ENCODE measurements at regions not wholly inside any gene's neighbourhood (a gene's known extent, or its start where the extent isn't known, plus 50 kb on each side); places are given as distances from the start of the nearest gene placed in this dataset.
A peak's percentile ranks its signal among the peaks of the same experiment; 100 is the strongest.

DNA sequence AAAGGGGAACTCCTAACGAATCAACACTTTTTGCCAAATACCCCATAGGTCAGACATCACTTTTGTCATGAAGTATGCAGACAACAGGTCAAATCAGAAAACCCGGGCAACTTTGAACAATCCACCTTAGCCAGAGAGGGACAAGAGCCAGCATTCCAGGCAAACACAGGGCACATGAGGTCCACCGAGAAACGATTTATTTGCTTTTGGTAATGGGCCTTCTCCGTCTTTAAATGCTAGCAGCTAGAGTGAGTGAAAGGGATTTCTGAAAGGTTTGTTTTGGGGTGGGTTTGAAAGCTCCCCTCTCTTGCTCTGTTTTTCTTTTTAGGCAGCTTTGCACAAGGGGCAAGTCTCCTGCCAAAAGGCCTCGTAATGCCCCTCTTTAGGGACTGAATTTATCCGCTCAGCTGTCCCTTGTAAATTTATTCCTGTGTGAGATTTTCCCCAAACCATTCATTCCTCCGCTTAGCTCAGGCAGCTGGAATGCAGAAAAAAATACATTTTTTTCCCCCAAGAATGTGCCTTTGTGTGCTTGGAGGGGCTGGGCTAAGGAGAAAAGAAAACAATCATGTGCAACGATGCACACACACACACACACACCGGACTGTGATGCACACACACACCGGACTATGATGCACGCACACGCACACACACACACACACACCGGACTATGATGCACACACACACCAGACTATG is 196.9 kb downstream of the SNX19 start:
- DNase-seq: no peak

DNA sequence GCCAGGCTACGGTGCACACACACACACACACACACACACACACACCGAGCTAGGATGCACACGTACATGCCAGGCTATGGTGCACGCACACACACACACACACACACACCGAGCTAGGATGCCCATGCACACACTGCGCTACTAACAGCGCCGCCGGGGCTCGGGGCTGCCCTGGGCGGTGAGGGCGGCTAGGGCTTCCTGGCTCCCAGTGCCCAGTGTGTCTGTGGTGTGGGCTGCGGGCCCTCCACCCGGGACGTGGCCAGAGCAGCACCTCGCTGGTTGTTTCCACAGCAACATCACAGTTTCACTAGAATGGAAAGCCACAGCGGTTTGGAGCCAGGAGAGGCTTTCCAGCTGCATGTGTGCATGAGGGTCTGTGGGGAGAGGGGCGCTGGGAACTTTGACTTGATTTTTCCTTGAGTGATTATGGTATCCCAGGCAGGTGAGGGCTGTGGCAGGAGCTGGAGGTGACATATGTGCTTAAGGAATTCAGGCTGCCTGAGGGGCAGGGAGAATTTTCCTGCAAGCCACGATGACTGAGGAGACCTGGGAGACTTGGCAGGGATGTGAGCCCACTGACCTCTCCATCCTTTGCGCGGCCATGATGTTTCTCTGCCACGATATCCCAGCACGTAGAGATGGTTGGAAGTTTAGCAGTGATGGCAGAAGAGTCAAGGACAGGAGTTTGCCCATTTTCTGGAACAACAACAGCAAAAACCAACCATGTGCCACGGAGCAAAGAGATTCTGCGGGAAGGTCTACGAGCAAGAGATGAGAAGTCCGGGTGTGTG is 195.9 kb downstream of the SNX19 start:
- no peak for DNase-seq

DNA sequence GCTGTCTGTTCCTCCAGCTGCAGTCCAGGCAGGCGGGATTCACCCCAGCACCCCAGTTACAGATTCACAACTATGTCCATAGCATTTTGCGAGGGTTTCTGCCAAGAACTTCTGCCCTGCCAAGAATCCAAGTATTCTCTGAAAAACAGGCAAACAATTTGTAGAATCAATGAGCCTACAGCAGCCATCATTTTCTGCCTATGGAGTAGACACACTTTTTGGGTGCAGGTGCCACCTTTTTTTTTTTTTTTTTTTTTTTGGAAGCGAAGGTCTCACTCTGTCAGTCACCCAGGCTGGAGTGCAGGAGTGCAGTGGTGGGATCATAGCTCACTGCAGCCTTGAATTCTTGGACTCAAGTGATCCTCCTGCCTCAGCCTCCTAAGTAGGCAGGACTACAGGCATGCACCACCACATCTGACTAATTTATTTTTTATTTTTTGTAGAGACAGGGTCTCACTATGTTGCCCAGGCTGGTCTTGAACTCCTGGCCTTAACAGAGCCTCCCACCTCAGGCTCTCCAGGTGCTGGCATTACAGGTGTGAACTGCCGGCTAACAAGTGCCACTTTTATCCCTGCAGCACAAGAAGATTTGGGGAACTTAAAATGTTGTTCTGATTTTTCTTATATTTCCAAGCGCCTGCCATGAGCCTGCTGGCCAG is 195.1 kb downstream of the SNX19 start:
- no peak for DNase-seq

DNA sequence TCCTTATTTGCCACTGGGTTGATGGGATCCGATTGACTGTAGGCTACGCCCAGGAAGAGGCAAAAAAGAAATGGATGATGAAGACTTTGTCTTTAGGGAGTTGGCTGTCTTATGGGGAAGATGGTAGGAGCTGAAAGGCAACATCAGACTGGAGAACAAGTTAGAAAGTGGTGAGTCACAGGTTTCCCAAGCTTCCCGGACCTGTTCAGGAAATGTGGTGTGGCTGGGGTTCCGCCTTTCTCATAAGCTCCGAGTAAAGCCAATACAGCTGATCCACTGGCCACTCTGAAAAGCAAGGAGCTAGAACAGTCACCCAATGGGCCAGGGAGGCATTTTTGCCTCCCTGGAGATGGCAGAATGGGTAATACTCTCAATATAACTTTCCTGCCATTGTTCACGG is 194.5 kb downstream of the SNX19 start:
- DNase-seq: no peak

DNA sequence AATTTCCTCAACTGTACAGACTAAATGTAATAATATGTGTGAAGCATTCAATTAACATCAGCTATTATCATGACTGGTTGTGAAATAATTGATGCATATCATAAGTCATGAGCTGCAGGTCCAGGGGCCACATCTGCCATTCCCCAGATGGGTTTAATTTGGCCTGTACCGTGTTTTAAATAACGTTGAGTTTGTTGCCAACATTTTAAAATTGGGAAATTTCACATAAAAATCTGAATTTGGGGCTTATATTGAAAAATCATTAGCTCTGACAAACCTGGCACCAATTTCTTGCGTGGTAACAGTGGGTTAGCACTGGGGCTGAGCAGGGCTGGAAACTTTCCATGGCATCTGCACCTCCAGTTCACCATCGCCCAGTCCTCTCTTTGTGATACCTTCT is 193.9 kb downstream of the SNX19 start:
- DNase-seq: no peak

DNA sequence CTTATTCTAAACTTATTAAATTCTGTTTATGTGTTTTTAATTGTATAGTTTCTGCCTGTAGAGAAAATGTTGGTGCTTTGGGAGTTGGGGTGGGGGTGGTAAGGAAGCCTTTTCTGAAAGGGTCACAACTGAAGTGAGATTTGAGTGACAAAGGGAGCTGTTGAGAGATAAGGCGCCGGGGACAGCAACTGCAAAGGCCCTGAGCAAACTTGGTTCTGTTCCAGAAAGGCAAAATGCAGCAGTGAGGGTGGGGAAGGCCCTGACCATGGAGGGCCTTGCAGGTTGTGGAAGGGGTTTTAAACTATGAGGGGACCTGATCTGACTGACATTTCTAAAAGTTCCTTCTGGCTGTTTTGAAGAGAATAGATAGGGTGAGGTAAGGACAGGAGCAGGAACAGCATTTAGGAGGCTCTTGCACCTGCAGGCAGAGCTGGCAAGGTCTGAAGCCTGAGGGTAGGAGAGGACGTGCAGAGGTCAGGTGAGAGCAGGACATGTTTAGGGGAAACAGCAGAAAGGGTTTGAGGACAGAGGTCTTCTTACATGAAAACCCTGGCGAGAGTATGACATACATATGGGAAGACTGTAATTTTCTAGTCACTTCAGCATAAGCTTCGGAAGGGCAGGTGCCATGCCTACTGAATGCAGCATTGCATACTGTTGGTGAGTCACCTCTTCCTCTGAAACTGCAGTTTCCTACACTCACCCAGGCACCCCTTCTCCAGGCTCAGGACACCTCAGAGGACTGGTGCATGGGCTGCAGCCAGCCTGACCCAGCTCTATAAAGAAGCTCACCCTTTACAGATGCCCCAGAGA is 190.7 kb downstream of the SNX19 start:
- no peak for DNase-seq

DNA sequence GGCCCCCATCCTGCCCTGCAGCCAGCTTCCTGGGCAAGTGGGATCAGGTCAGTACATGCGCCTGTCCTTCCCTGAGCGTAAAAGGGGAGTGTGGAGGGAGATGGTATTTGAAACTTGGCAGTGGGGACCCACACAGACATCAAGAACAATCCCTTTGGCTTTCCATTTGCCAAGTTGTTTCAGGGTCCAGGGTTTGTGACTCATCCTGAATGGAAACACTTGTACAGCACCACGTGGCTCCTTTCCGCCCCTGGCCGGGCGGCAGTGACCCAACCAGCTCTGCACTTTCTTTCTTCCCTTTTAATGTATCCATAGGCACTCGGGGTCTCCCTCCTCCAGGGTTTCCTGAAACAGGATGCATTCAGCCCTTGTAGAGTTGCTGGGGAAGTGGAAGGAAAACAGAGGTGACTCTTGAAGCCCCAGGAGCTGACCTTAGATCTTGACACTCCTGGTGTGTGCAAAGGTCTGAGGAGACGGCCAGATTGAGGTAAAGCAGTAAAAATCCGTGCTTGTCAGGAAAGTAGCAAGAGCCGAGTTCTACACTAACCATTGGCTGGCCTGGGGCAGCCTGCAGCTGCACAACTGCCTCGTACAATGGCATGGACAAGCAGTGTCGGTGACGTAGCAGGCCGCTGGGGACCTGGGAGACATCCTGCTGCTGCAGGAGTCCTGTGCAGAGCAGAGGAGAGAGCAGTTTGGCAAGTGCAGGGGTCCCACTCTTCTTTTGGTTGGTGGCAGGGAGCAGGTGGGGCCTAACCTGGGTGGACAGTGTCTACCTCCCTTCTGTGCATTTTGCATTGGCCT is 189.8 kb downstream of the SNX19 start:
- no peak for DNase-seq

DNA sequence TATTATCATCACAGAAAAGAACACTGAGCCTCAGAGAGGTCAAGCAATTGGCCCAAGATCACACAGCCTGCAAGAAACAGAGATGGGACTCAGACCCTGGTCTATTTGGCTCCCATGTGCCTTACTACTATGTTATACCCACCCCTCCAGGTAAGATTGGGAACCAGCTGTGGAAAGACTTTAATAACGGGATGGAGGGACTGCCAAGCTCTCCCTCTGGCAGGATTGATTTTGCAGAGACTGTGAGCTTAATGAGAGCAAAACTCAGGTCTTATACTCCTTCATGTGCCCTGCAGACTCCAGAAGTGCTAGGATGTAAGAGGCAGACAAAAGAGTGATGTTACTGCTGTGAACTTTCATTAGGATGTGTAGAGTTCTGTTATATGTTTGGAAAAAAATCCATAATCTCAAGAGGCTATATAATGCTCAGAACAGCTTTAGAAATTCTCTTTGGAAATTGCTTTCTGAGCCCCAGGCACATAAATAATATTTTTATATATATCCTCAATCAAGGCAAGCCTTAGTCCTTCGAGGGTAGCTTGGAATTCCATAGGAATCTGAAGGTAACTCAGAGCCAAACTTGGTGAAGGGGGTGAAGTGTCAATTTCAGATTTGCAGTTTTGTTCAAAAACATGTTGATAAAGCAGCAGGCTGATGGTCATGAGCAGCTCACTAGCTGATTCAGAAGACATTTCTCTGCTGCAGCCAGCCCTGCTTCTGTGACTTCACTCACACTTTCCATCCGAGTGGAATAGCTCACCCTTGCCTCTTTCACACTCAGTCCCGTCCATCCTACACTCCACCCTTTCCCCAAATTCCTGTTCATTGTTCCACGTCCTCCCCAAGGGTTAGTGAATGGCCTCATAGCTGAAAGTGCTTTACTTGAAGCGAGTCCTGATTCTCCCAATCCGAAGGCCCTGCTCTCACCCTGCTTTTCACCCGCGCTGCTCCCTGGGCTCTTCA is 188.8 kb downstream of the SNX19 start:
- DNase-seq: no peak

DNA sequence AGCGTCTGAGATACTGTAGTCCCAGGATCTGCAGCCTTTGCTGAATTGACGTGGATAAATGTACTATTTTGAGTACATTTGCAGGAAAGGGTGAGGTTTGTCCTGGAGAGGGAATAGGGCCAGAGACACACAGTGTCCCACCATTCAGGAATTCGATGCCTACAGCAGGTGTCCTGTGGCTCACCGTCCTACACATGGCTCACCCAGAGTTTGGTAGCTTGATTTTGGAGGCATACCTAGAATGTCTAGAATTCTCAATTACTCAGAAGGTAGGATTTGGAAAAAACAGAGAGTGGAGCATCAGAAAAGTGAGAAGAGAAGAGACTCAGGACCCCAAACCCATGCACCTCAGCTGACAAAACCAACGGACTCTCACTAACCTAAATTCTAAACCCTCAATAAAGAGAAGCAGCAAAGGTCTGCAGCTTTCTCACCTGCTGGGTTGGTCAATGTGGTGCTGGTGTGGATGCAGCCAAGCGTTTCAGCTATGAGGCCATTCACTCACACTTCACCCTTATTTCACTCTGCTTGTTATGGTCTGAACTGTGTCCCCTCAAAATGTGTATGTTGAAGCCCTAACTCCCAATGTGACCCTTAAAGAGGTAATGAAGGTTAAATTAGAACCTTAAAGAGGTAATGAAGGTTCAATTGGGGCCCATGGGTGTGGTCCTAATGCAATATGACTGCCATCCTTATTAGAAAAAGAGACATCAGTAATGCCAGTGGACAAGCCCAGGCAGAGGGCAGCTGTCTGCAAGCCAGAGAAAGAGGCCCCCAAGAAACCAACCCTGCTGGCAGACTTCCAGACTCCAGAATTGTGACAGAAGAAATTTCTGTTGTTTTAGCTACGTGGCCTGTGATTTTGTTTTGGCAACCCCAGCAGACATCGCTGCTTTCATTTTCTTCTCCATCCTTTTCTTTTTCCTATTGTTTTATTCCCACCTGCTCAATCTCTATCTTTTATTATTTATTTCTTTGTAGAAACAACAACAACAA is 187.8 kb downstream of the SNX19 start:
- no peak for DNase-seq

DNA sequence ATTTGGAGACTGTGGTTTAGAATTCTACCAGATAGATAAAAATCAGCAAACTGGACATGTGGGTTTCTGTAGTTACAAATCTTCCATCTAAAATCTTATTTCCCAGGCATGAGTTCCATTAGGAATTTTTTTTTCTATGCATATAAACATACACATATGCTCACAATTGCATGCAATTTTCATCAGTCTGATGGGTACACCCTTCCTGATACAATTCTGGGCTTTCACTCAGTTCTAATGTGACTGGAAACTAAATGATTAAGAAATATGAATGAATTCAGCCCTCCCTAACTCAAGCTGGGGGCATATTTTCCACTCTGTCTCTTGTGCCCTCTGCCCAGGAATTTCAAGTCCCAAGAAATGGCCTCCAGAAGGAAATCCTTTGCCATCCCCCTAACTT is 187.1 kb downstream of the SNX19 start:
- no peak for DNase-seq

DNA sequence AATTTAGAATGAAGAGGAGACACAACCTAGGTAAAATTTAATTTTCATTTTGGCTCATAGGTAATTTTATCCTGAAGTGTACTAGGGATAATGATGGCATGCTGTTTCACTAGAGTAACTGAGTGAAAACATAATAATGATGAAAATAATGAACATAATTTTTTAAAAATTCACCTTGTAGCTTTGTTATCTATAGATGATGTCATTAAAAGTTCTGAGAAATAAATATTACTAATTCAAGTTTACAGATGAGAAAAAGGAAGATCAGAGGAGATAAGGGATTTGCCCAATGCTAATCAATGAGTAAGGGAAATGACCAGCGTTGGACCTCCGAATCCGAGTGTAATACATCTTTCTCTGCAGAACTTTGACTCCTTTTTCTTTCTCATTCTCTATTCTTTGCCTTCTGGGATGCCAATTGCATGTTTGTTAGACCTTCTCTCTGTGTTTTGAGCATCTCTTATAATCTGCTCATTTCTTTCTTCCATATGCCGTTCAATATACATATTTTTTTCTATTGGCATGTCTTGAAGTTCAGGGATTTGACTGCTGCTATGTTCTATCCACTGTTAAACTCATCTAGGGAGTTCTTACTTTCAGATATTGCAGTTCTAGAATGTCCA is 186.5 kb downstream of the SNX19 start:
- no peak for DNase-seq

DNA sequence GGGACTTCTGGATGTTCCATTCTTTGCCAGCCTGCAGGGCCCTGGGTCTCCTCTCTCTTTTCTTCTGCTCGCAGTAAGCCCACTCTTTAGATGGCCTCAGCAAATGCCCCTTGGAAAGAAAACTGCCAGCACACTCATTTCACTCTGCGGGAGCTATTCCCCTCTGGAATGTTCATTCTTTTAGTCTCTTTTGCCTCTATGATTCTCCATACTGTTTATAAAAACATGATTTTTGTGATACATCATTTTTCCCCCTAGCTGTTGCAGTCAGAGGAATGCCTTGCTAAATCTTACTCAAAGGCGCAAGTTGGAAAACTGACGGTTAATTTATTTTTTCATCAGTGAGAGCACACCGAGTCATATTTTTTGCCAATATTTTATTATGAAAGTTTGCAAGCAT is 184.9 kb downstream of the SNX19 start:
- no peak for DNase-seq

DNA sequence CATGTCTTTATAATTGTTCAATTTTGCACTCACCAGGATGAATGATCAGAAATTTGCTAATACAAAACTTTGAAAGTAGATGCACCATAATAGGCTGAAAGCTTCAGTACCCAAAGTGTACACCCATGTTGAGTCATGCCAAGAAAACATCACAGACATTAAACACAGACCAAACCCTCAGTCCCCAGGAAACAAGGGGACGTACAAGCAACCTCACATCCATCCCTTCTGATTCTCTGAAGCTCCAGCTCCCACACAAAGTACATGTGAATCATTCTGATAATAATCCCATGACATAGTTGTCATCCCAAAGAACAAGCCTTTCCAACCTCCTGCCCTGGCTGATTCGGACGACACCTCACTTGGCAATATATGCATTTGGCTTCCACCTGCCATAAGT is 183.8 kb downstream of the SNX19 start:
- no peak for DNase-seq

DNA sequence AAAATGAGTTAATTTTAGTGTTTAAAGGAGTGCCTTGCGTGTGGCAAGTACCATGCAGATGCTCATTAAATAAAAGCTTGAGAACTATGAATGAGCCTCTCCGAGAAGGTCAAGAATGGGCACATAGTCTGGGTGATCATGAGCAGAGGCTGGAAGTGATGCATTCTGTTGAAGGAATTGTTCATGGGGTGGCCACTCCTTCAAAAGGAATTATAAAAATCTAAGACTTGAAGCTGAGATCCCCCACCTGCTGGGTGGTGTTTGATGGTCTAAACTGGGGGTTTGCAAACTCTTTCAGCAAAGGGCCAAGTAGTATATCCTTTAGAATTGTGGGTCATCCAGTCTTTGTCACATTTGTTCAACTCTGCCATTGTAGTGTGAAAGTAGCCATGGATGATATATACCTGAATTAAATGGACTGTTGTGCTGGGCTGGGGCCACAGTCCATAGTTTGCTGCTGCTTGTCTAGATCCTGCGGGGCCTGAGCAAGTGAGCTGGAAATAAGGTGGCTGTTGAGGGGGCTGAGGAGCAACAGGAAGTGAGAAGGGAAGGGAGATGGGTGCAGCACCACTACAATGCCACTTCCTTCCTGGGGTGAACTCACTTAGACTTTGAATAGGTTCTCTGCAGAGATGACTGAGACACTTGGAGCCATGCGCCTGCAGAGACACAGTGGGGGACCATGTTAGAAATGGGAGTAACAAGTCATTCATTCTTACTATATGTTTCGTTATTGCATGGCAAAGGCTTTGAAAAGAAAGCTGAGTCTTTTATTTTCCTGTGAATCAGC is 179.0 kb downstream of the SNX19 start:
- no peak for DNase-seq

DNA sequence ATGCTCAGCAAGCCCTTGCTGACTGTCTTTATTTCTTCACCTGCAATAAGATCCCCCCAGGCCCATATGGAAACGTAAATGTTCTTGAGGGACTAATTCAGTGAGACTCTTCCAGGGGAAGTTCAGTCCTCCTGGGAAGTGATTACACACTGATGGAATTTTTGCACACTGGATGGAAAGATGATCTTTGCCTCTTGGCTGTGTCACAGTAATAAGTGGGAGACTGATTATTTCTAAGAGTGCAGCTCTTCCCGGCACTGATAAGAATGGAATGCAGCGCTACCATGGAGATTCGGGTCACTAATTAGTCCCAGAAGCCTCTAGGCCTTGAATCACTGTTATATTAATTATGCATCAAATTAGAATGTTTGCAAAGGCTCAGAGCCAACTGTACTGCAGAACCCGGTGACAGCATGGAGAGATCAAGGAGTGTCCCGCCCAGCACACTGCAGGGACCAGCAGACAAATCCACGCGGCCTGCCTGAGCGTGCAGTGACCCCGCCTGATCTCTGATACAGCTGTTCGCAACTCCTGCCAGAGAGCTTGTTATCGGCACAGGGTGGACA is 178.3 kb downstream of the SNX19 start:
- DNase-seq: peak; percentile 76

DNA sequence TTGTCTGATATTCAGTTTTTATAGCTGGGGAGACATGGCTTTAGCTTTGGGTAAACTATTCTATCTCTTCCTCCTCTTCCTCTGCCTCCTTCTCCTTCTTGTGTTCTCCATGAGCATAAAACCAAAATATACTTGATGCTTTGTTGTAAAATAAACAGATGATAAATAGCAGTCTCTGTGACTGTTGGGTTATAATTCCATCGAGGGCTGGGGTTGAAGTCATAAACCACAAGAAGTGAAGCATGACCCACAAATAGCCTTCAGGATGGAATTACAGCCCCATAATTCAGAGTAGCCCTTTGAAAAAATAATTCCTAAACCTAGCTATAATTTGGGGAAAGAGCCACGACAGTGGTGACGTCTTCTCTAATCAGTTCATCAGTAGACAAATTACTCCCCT is 177.7 kb downstream of the SNX19 start:
- DNase-seq: no peak

DNA sequence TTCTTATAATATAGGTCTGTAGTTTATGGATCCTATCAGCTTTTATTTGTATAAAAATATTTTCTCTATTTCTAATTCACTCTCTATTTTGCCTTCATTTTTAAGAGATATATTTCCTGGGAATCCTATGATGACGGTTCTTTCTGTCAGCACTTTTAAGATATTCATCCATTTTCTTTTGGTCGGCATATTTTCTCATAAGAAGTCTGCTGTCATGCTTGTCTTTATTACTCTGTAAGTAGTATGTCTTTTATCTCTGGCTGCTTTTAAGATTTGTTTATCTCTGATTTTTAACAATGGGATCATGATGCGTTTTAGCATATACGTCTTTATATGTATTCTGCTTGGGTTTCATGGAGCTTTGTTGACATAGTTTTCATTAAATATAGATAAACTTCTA is 175.5 kb downstream of the SNX19 start:
- DNase-seq: no peak

DNA sequence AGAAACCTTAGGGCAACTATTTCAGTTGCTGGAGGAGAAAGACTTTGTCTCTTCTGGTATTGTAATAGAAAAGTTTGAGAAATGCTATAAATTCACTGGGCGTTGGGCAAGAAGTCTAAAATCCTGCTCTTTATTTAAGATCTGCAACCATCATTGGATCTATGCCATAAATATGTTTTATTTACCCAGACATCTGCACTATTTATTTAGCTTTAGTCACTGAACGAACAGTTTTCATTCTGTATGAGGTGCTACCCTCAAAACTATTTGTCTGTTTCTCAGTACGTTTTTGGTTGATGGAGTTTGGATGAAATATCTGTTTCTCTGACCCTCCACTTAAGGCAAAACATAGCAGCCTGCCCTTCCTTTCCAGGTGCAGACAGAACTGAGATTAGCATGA is 171.5 kb downstream of the SNX19 start:
- no peak for DNase-seq
